Esophagus squamous epithelium (tissue), 5 donors: ENCODE measurements at regions not wholly inside any gene's neighbourhood (a gene's known extent, or its start where the extent isn't known, plus 50 kb on each side); places are given as distances from the start of the nearest gene placed in this dataset.

Experiments
- DNase-seq: peaks from one replicate; lab custom pipeline; 2025; lab: John Stamatoyannopoulos, UW
- H3K27ac ChIP-seq, 4 donors: fragments of 200-600 bp; sonication (generic); one replicate each; pipeline ENCODE4 v1.5.1; 2016 to 2019; ENCODE audit warnings: mild to moderate bottlenecking in 1 of 4
- H3K27me3 ChIP-seq, 4 donors: fragments of 200-600 bp; sonication (generic); 1 replicate in 3 of 4; 2 replicates in 1 of 4; pipeline versions ENCODE4 v1.5.1 to v1.6.0; 2017 to 2021; ENCODE audit warnings: antibody characterized with exemption in 1 of 4
- H3K36me3 ChIP-seq, 3 donors: fragments of 200-600 bp; sonication (generic); one replicate each; pipeline ENCODE4 v1.5.1; 2016 to 2019
- H3K4me1 ChIP-seq, 3 donors: fragments of 200-600 bp; sonication (generic); one replicate each; pipeline ENCODE4 v1.5.1; 2017 to 2019
- H3K4me3 ChIP-seq, 4 donors: fragments of 200-600 bp; sonication (generic); 1 replicate in 3 of 4; 2 replicates in 1 of 4; pipeline ENCODE4 v1.5.1; 2016 to 2019; ENCODE audit warnings: mild to moderate bottlenecking in 2 of 4, moderate library complexity in 1 of 4
- H3K9me3 ChIP-seq, 3 donors: fragments of 200-600 bp; sonication (generic); one replicate each; pipeline ENCODE4 v1.5.1; 2016 to 2019
- CTCF ChIP-seq, 6 experiments: fragments of 450-650 bp in 4 of 6; fragments of 200-600 bp in 2 of 6; sonication (generic) in 2 of 6; IDR thresholded peaks; one replicate each; pipeline ENCODE4 v1.5.1; 2016 to 2019; ENCODE audit warnings: antibody characterized with exemption in 6 of 6, mild to moderate bottlenecking in 4 of 6, moderate library complexity in 4 of 6
- POLR2A ChIP-seq, 4 donors: fragments of 450-650 bp; IDR thresholded peaks; one replicate each; pipeline ENCODE4 v1.6.1; 2017; ENCODE audit warnings: antibody characterized with exemption in 4 of 4, mild to moderate bottlenecking in 4 of 4, moderate library complexity in 3 of 4
- WGBS, 2 donors: methylation state at CpG; one replicate each; pipeline ENCODE4 v1.1.5; 2018; 5-methylcytosine and 5-hydroxymethylcytosine counted together
- intact Hi-C: fragments of 100-400 bp; cut with DNase I; formaldehyde crosslinking; loops from one replicate; pipeline ENCODE4 v1.15.0; 2022
- donor health status: DM: yes; HTN: yes; CAD: no.

- H3K27ac ChIP-seq: no peak overlapping the region
- H3K4me3 ChIP-seq: no peak overlapping the region
- no peaks in the 10 kb centered on the region for H3K36me3 ChIP-seq
- intact Hi-C loops: no loop called here
- H3K4me1 ChIP-seq: peaks cover 0 to 34% (median 7%) of the 10 kb centered on the region in 3 donors
- DNase-seq: no peak
- TF ChIP-seq CTCF (IDR thresholded peaks at IDR 0.05): no peak
- TF ChIP-seq POLR2A (IDR thresholded peaks at IDR 0.05): no peak
- H3K9me3 ChIP-seq: no peaks in the 10 kb centered on the region
- WGBS, 2 donors: 90 to 100% methylated on average over 1 to 7 of the region's 12 CpGs
- peaks cover 0 to 73% (median 0%) of the 10 kb centered on the region in 4 donors for H3K27me3 ChIP-seq
Measured at GRCh38 chr2:121086450-121086849, 198.6 kb downstream of the TFCP2L1 start.

- Histone ChIP-seq H3K4me1 (peaks cover 0 to 34% (median 7%) of the 10 kb centered on the region in 3 donors), H3K36me3 (no peaks in the 10 kb centered on the region), H3K9me3 (peaks cover 0 to 4% (median 0%) of the 10 kb centered on the region in 3 donors), H3K27me3 (peaks cover 0 to 67% (median 0%) of the 10 kb centered on the region in 4 donors), H3K27ac (no peak overlapping the region), H3K4me3 (no peak overlapping the region)
- 82 to 93% methylated on average over 3 of the region's 7 CpGs for WGBS, 2 donors
- DNase-seq: no peak
- TF ChIP-seq CTCF (IDR thresholded peaks at IDR 0.05): no peak
- TF ChIP-seq POLR2A (IDR thresholded peaks at IDR 0.05): no peak
- intact Hi-C loops: no loop called here
Measured at GRCh38 chr2:121087117-121087516, 197.9 kb downstream of the TFCP2L1 start.

- intact Hi-C loops: no loop called here
- no peak overlapping the region for H3K4me3 ChIP-seq
- DNase-seq: no peak
Measured at GRCh38 chr2:121088251-121089165, 196.5 kb downstream of the TFCP2L1 start.

GRCh38 chr2:121089166-121089510 is 195.9 kb downstream of the TFCP2L1 start:
- TF ChIP-seq CTCF (IDR thresholded peaks at IDR 0.05) (no peak), POLR2A (IDR thresholded peaks at IDR 0.05) (no peak)
- Histone ChIP-seq H3K36me3 (no peaks in the 10 kb centered on the region), H3K4me3 (no peak overlapping the region), H3K9me3 (peaks cover 0 to 10% (median 0%) of the 10 kb centered on the region in 3 donors), H3K4me1 (peaks cover 0 to 30% (median 7%) of the 10 kb centered on the region in 3 donors), H3K27ac (no peak overlapping the region), H3K27me3 (peaks cover 0 to 48% (median 0%) of the 10 kb centered on the region in 4 donors)
- DNase-seq: no peak
- WGBS, 2 donors: 20 to 54% methylated on average over 1 to 10 of the region's 11 CpGs
- intact Hi-C loops: no loop called here

More at GRCh38 chr2:121088251-121089165, 196.5 kb downstream of the TFCP2L1 start:
- TF ChIP-seq POLR2A (IDR thresholded peaks at IDR 0.05) (no peak), CTCF (IDR thresholded peaks at IDR 0.05) (no peak)
- Histone ChIP-seq H3K27ac (no peak overlapping the region), H3K4me1 (peaks cover 0 to 34% (median 7%) of the 10 kb centered on the region in 3 donors), H3K27me3 (peaks cover 0 to 54% (median 0%) of the 10 kb centered on the region in 4 donors), H3K36me3 (no peaks in the 10 kb centered on the region), H3K9me3 (peaks cover 0 to 10% (median 0%) of the 10 kb centered on the region in 3 donors)
- WGBS, 2 donors: 55 to 91% methylated on average over 8 to 10 of the region's 27 CpGs

GRCh38 chr2:121090088-121090715 is 194.8 kb downstream of the TFCP2L1 start:
- intact Hi-C loops: no loop called here
- WGBS, 2 donors: 88 to 89% methylated on average over 6 to 15 of the region's 18 CpGs
- Histone ChIP-seq H3K27ac (no peak overlapping the region), H3K4me3 (no peak overlapping the region), H3K4me1 (peaks cover 0 to 29% (median 7%) of the 10 kb centered on the region in 3 donors), H3K9me3 (peaks cover 0 to 10% (median 0%) of the 10 kb centered on the region in 3 donors), H3K27me3 (peaks cover 0 to 45% (median 0%) of the 10 kb centered on the region in 4 donors), H3K36me3 (no peaks in the 10 kb centered on the region)
- DNase-seq: no peak
- TF ChIP-seq CTCF (IDR thresholded peaks at IDR 0.05) (no peak), POLR2A (IDR thresholded peaks at IDR 0.05) (no peak)
